ENCODE measurements at regions not wholly inside any gene's neighbourhood (a gene's known extent, or its start where the extent isn't known, plus 50 kb on each side); places are given as distances from the start of the nearest gene placed in this dataset.

DNA sequence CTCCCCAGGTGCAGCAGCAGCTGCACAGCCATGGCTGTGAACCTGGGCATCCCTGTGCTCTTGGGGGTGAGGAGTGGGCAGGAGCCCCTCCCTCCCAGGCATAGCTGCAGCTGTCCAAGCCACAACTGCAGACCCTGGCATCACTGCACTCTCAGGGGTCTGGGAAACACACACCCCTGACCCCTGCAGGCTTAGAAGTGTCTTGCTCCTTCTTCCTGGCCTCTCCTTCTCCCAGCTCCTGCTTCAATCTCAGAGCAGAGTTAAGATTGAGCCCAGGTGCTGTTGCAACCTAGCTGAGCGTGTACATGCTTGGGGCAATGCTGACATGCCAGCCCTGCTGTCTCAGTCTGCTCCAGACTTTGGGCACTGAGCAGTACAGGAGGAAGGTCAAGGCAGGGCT lies 833.6 kb downstream of the FLRT2 start:
- TF ChIP-seq, protein P1, sequence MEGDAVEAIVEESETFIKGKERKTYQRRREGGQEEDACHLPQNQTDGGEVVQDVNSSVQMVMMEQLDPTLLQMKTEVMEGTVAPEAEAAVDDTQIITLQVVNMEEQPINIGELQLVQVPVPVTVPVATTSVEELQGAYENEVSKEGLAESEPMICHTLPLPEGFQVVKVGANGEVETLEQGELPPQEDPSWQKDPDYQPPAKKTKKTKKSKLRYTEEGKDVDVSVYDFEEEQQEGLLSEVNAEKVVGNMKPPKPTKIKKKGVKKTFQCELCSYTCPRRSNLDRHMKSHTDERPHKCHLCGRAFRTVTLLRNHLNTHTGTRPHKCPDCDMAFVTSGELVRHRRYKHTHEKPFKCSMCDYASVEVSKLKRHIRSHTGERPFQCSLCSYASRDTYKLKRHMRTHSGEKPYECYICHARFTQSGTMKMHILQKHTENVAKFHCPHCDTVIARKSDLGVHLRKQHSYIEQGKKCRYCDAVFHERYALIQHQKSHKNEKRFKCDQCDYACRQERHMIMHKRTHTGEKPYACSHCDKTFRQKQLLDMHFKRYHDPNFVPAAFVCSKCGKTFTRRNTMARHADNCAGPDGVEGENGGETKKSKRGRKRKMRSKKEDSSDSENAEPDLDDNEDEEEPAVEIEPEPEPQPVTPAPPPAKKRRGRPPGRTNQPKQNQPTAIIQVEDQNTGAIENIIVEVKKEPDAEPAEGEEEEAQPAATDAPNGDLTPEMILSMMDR (IDR thresholded peaks at IDR 0.05), result no peak
- no peak for TF ChIP-seq POLR2A (IDR thresholded peaks at IDR 0.05)

All from thyroid gland (tissue), 4 donors.